ENCODE measurements at regions not wholly inside any gene's neighbourhood (a gene's known extent, or its start where the extent isn't known, plus 50 kb on each side); places are given as distances from the start of the nearest gene placed in this dataset.

DNA sequence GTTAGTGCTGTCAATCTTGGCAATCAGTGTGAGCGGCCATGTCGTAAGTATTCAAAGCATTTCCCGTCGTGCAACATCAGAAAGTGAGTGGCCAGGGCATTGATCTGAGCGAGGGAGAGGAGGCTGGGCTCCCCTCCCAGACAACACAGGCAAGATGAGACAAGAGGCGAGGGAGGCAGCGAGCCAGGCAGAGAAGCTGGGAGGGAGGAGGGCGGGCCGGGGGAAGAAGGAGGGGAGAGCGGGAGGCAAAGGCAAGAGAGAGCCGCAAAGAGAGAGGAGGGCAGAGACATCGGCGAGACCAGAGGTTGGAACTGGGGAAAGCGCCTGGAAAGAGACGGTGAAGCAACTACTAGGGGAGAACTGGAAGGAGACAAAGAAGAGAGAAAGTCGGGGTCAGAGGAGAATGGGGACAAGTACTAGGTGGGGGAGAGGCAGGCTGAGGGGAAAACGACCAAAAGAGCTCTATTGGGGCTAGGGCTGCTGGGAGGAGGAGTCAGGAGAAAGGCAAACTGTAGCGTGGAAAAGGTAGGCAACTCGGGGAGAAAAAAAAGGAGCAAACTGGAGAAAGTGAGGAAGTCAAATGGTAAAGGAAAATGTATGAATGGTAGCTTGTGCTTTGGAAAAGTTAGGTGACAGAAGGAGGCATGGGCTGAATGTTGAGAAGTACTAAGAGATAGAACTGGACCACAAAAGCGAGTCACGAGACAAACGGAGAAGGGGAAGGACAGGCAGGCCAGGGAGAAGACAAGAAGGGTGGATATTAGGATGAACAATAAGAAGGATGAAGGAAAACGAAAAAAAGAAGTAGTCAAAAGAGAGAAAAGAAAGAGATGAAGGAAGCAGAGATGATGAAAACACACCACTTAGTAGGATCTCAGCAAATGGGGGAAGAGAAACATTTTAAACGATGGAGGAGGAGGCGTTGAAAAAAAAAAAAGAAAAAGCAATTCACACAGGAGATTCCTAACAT, 130.5 kb upstream of the C11orf58 start:
- TF ChIP-seq, protein P1, sequence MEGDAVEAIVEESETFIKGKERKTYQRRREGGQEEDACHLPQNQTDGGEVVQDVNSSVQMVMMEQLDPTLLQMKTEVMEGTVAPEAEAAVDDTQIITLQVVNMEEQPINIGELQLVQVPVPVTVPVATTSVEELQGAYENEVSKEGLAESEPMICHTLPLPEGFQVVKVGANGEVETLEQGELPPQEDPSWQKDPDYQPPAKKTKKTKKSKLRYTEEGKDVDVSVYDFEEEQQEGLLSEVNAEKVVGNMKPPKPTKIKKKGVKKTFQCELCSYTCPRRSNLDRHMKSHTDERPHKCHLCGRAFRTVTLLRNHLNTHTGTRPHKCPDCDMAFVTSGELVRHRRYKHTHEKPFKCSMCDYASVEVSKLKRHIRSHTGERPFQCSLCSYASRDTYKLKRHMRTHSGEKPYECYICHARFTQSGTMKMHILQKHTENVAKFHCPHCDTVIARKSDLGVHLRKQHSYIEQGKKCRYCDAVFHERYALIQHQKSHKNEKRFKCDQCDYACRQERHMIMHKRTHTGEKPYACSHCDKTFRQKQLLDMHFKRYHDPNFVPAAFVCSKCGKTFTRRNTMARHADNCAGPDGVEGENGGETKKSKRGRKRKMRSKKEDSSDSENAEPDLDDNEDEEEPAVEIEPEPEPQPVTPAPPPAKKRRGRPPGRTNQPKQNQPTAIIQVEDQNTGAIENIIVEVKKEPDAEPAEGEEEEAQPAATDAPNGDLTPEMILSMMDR (conservative IDR thresholded peaks at IDR 0.05): no peak
- no peak for TF ChIP-seq ZFX (IDR thresholded peaks at IDR 0.05)
